HPDE6-E6E7 (cell line): ENCODE measurements at regions not wholly inside any gene's neighbourhood (a gene's known extent, or its start where the extent isn't known, plus 50 kb on each side); places are given as distances from the start of the nearest gene placed in this dataset.

ENCODE experiments used
- DNase-seq: peaks from one replicate; pipeline ENCODE4 v3.0.0; 2011; ENCODE audit warnings: missing footprints; ENCODE audit errors: extremely low spot score

DNA sequence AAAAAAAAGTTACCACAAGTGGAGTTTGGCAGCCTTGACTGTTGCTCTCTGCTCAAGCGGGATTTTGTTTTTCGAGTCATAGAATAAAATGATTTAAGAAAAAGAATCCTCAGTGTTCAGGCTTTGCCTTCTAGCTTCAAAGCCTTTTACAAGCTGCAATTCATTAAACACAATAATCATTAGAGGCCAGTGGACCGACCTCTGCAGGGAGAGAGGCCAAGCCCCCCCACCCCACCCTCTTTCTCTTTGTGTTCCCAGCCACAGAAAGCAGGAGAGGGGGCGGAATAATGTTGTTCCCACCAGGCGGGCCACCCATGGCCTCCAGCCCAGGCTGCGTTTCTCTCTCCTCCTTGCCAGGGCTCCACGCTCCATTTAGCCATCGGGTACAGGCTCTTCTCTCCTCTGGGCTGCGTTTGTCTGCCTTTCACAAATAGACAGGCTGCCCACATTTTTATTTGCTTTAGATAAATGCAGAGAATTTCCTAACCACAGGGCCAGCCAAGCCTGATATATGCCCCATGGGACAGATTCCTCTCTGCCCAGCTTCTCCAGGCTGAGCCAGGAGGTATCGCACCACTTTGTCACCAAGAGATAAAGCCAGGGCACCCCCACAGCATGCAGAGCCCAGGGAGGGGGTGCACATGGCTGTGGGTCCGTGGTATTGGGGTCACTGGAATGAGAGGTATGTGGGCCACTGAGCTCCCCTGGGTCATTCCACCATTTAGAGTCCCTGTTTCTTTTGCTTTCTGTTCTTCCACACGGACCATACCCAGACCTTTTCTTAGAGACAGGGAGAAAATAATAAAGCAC is 318.8 kb downstream of the PIK3R1 start:
- no peak for DNase-seq

DNA sequence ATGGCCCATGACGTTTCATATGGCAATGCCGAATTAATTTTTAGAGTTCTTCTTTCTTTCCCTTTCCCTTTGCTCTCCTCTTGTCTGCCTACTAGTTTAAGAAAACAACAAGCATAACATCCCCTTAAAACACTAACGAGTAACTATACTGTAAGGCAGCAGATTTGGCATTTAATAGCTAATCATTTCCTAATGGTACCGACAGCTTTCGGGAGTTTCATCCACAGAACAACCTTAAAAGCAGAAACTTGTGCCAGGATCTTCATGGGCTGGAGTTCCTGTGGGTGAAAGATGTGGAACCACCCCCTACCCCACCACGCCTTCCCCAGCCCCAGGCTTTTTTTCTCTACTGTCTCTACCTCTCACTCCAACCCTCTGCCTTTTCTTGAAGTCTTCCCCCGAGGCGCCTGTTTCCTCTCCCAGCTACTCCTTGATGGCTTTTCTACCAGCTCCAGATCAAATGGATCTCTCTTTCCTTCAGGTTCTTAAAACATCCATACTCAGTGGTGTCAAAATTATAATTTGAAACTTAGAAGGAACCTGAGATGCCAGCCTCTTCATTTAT is 319.5 kb downstream of the PIK3R1 start:
- DNase-seq: no peak

DNA sequence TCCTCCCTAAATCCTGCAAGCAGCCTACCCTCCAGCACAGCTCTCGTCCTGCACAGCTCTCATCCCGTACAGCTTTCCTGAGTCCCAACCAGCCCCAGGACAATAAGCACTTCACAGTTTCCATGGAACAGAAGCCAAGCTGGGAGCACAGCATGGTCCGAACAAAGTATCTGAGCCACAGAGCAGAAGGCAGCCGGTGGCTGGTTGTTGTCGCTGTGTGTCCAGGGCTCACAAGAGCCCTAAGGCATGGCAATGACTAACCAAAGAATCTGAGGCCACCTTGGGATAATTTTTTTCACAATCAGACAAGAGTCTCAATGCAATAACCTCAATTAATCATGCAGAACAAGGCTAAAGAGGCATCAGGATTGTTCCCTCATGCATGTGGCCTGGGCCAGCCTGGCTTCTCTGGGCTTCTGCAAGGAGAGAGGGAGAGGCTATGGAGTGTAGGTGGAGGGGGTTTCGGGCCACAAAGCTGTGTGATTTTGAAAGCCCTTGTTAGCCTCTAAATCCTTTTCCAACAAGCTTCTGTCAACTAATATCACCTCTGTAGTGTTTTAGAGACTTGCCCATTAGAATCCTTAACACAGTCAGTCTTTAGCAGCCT is 323.4 kb downstream of the PIK3R1 start:
- no peak for DNase-seq

DNA sequence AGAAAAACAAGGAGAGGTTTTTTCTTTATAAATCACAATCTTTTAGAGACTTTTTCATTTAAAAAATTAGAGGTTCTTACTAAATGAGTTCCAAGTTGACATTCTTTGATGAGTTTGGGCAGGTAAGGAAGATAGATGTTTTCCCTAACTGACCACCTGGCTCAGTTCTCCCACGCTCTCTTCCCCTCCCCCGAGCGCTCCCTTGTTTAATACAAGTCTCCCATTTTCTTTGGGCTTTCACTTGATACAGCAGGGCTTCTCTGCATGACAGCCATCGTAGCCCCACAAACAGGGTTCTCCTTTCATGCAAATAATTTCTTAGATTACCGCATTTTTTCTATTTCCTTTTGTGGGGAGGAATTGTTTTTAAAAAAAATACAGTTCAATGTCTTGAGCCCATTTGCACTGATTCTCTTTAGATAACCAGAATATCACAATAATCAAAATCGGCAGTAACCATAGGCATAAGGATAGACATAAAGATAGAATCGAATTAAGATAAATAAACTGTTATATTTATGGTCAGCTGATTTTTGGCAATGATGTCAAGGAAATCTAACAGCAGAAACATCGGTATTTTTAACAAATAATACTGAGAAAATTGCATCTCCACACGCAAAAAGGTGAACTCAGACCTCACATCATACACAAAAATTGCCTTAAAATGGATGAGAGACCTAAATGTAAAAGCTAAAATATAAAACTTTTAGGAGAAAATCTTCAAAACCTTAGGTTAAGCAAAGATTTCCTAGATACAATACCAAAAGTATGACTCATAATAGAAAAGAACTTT is 325.4 kb downstream of the PIK3R1 start:
- no peak for DNase-seq

DNA sequence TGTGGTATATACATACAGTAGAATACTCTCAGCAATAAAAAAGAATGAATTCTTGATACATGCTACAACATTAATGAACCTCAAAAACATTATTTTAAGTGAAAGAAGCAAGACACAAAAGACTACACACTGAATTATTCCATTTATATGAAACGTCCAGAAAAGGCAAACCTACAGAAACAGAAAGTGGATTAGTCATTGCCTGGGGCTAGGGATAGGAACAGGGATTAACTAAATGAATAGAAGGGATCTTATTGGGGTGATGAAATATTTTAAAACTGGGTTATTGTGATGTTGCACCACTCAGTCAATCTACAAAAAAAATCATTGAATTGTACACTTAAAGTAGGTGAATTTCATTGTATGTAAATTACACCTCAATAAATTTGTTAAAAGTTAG is 326.7 kb downstream of the PIK3R1 start:
- no peak for DNase-seq

DNA sequence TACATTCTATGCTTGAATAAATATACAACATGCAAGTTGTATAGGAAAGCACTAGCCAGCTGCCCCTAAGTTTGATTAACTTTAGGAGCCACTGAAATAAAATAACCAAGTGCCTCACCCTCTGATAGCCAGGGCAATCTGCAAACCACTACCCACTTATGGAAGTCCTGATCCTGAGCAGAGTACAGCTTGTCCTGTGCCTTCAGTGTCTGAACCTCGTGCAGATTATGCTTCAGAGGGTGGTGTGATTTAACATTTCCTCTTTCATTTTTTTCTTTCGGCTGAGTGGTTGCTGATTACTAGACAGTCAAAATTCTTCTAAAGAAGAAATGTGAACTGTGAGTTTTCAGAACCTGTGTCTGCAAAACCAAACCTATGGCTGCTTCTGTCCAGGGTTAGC is 327.7 kb downstream of the PIK3R1 start:
- no peak for DNase-seq

DNA sequence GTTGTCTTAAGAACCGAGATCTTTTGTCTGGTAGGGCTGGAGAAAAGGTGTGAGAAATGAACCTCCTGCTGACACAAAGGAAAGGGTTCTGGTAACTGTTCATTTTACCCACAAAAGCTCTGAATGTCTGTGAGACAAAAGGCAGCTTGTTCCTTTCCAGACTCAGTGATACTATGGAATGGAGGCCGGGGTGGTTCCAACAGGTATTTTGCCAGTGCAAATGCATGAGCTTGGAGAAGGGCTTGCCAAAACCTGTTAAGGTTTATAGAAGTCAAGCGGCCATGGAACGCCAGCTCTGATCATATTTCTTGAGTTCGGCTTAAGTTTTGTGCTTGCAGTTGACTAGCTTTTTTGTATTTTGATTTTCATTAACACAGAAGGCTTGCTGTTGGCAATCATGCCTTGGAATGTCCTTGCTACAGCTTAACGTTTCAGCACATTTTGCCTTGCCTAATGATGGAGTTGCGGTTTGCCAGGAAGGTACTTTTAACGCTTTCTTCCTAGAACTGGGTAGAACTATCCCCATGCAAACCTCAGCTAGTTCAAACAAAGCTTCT is 328.6 kb downstream of the PIK3R1 start:
- DNase-seq: no peak

DNA sequence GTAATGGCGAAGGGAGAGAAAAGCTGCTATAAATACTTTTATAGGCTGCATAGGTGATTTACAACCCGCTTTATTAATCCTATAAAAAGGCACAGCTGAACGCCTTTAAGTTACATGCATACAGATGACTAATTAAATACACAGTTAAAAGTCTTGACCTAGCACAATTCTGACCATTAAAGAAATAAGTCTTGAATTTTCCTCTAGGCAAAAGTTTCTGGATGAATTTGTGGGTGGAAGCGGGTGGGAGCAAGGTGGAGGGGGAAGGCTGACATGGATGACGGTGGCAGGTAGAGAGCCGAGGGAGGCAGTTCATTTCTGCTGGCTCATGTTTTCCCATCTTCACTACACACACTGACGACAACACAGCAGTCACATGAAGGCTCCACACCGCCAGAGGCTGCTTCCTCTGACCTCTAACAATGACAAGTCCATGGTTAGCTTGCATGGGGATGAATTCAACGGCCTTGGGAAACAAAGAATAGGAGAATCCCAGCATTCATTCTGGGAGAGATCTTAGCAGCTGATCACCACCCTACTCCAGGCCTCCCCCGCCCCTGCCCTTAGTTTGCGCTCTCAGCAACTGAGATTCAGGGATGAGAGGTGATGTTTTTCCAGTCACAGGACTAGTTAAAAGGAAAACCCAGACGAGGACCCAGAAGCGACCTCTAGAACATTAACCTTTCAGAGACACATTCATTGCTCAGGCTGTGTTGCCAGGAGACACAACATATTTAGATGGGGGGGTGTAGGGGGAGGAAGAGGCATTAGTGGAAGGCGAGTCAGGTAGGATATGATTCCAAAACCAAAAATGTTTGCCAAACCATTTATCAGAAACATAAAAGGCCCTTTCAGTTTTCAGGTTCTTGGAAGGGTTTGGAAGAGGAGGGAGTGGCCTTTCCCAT is 329.3 kb downstream of the PIK3R1 start:
- DNase-seq: no peak

DNA sequence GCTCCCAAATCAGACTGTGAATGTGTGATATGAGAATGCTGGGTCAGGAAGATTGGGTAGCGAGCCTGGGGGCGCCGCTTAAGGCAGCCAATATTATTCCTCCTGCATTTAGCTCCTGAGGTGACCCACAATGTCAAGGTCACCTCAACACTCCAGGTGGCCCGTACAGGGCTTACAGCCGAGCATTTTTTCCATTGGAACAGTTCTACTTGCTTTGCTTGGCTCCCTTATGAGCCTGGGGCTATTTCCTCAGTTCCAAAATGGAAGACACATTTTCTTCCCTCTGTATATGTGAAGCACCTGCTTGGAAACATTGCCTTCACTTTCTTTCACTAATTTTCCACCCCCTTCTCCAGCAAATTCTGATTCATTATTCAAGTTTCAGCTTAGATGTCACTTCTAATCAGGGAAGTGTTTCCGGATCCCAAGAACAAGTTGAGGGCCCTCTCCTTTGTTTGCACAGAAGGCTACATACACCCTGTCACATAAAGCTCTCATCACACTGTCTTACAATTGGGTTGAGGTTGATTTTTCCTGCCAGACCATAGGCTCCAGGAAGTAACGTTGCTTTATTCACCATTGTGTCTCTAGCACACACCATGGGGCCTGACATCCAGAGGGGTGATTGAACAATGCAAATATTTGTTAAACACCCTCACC is 330.2 kb downstream of the PIK3R1 start:
- DNase-seq: no peak

DNA sequence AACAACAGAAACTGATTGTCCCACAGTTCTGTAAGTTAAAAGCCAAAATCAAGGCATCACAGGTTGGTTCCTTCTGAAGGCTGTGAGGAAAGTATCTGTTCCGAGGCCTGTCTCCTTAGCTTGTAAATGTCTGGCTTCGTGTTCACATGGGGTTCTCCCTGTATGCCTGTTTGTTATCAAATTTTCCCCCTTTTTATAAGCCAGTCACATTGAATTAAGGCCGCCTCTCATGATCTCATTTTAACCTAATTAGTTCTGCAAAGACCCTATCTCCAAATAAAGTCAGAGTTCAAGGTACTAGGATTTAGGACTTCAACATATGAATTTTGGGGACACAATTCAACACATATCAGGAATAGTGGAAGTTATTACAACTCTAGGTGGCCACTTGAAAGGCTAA is 331.5 kb downstream of the PIK3R1 start:
- no peak for DNase-seq

DNA sequence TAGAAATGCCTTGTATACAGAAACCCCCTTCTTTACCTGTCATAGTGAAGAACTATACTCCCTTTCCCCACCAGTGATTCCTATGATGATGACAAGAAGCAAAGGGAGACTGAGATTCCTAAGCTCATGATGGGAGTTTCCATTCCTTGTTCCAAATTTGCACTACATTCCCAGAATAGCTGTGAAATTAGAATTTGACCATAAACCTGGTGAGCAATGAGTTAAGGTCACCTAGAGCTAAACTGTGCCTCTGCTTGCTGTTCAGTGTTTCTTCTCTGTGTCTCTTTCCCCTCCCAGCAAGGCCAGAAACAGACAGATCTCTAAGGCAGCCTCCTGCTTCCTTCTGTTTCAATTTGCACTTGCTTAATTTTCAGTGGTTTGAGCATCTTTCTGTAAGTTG is 332.1 kb downstream of the PIK3R1 start:
- DNase-seq: no peak

DNA sequence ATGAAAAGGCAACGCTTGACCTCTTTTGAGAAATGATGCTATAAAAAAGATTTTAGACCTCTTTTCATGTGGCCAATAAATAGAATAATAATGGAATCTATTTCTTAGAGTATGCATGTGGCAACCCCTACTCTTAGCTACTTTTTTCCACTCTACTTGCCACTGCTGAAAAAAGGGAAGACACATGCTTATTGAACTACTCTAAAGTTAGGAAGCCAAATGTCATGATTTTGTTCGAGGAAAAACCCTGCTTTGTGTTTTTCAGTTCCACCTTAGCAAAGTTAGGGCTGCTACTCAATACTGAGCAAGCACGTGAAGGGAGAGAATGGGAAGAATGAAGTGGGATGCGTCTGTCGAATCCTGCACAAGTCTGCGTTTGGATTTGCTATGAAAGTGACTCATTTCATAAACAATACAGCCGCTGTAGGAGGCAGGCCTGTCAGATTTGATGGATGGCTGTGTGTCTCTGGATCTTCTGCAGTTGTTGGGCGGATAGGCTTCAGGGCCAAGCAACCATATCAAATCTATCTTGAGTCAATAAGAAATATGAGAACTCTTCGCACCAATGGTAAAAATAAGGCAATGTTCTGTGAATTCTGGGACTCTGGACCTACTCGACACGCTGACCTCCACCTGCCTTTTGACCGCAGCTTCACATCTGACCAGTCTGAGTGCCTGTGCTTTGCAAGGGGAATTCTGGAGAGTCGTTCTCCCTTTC is 333.6 kb downstream of the PIK3R1 start:
- DNase-seq: peak; percentile 43

DNA sequence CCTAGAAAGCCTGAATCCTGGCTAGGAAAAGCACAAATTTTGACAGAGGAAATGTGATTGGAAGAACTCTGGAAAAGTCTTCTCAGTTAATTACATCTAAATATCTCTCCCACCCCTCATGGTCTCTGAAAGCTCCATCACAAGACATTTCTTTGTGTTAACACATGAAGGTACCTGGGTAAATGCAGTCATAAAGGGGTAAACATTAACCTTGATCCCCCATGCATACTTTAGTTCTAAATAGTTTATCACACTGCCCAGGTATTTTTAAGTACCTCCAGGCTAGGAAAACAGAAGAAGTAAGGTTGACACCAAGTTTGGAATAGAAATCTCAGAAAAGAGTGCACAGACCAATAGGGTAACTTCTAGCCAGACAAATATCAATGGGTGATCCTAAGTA is 334.5 kb downstream of the PIK3R1 start:
- no peak for DNase-seq

DNA sequence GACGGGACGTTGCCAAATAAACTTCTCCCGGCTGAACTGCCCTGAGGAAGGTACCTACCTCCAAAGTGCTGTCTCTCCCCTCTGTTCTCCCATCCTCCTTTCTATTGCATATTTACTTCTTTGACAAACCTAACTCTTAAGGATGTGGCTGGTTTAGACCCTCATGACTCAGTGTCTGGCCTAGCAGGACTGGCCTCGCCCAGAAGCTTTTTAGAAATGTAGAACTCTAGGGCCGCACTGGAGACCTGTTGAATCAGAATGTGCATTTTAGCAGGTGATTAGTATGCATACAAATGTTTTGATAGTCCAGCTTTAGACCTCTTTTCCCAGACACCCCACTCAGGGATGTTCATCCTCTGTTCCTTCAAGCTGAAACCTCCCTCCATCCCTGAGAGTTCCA is 335.9 kb downstream of the PIK3R1 start:
- DNase-seq: no peak

DNA sequence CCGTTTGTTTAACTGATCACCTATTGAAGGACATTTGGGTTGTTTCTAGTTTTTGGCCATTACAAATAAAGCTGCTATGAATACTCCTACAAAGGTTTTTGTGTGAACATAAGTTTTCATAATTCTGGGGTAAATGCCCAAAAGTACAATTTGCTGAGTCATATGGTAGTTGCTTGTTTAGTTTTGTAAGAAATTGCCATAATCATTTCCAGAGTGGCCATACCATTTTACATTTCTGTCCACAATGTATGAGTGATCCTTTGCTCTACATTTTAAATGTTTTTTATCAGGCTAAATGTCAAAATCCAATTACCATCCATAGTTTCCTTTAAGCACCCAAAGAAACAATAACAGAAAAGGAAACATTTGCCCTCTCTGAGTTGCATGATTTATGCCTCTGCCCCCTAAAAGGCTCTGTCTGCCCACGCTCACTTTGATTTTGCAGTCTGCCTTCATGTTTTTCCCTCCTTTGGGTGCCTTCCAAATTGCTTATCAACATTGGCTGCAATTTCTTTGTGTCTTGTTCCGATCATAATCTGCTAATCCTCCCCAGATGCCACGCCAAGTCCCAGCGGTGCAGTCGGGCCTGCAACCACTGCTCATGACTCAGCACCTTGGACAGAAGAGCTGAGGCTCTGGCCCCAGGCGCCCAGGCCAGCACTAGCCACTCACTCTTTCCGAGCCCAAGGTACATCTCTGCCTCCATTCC is 339.2 kb downstream of the PIK3R1 start:
- no peak for DNase-seq

DNA sequence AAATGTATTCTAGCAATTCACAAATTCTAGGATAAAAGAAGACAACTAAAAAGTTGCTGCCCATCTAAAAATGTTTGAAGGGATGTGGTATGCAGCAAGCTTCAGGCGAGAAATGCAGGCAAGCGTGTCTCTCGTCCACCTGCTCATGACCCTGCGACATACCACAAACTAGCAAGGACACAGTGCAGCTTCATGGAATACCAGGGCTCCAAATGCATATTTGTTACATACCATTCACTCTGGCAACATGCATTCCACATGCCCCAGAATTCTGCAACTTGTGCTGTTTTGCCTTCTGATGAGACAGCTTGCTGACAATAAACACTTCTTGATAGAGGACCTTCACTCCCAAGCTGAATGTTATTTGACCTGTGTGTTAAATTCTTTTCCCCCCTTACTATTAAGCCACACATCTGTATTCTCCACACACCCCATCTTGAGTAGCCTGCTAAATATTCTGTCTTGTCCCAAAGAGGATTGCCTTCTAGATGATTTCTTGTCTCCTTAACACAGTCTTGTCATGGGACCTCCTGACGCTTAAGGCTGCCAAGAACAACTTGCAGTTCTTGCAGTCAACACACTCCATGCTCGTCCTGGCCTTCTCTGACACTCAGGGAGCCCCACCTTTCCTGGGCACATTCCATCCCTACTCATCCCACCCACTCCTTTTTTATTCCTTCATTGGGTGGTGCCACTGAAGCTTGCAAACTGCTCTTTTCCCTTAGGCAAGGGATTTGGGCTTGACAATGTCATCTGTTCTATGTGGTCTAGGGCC is 340.5 kb downstream of the PIK3R1 start:
- DNase-seq: no peak

DNA sequence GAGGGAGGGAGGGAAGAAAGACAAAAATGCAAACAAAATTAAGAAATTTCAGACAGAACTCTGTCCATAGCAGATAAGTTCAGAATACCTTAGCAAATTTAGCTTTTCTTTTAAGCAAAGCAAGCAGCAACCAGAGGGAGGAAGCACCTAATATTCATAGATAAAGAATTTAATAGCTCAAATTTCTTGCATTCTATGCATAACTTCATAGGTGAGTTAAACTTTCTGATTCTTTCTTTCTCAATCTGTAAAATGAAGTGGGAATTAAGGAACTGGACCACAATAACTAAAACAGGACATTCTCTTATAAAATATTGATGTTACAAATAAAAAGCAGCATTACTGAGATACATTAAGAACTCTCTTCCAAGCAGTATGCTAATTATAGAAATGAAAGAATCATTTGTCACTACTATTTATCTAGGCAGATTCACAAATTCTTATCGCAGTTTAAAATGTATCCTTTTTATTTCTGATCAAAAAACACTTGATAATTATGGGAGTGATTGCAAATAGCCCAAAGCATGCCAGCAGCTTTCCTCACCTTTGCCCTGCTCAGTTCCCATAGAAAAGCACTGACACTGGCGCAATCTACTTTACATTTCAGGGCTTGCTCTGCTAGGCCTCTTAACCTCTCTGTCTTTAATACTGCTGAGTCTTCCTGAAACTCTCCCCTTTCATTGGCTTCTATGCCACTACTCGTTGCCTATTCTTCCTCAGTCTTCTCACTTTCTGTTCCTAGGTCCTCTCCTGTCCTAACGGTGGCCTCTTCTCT is 341.8 kb downstream of the PIK3R1 start:
- no peak for DNase-seq

DNA sequence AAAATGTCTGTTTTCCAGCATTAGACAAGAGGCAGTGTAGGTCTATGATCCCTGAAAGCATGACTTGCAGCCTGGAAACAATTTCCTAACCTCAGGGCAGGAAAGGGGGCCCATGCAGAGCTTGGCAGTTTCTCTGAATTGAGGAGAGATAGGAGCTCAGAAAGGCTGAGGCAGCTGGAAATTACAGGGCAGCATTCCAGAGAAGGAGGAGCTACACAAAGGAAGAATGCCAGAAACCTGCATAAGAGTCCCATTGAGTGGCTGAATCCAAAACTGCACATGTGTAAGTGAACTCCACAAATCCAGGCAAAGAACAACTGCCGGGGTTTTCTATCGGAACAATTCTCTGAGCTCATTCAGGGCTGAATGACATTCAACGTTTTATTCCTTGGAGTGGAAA is 346.8 kb downstream of the PIK3R1 start:
- no peak for DNase-seq
